ENCODE measurements at regions not wholly inside any gene's neighbourhood (a gene's known extent, or its start where the extent isn't known, plus 50 kb on each side); places are given as distances from the start of the nearest gene placed in this dataset.

- Histone ChIP-seq H3K27me3 (ENCODE audit: insufficient read depth, low read length) (no peaks in the 10 kb centered on the region), H2AFZ (ENCODE audit: low read length) (no peak overlapping the region), H2BK5ac (ENCODE audit: insufficient read length, low read length) (no peak overlapping the region), H3K14ac (ENCODE audit: insufficient read depth, low read length) (no peak overlapping the region; the same call in 1 of the 2 replicates), H3K23me2 (ENCODE audit: insufficient read length, low read depth, low read length, poor library complexity, severe bottlenecking) (no peaks in the 10 kb centered on the region), H3K4me2 (ENCODE audit: insufficient read depth, insufficient read length, low read length) (no peak overlapping the region), H3K9ac (ENCODE audit: extremely low read depth, insufficient read length, low read length) (no peak overlapping the region), H3K18ac (ENCODE audit: insufficient read length, low read depth, low read length) (no peak overlapping the region), H4K91ac (ENCODE audit: insufficient read length, low read depth, low read length) (no peak overlapping the region), H3K27ac (ENCODE audit: insufficient read length, low read depth, low read length) (no peak overlapping the region), H3K4me1 (ENCODE audit: insufficient read depth, low read length) (no peaks in the 10 kb centered on the region; the same call in 1 of the 2 replicates), H2BK20ac (ENCODE audit: low read depth, low read length, poor library complexity, severe bottlenecking) (no peak overlapping the region), H2BK120ac (ENCODE audit: low read depth, low read length, poor library complexity, severe bottlenecking) (no peak overlapping the region), H3T11ph (ENCODE audit: low read length) (no peak overlapping the region), H4K5ac (ENCODE audit: insufficient read length, low read depth, low read length) (no peak overlapping the region), H4K20me1 (ENCODE audit: control insufficient read depth, insufficient read depth, insufficient read length) (no peaks in the 10 kb centered on the region), H3K79me1 (ENCODE audit: insufficient read depth, low read depth, low read length, poor library complexity, severe bottlenecking) (no peaks in the 10 kb centered on the region), H3K9me3 (ENCODE audit: control insufficient read depth, low read depth, low read length) (no peaks in the 10 kb centered on the region), H3K4ac (ENCODE audit: low read depth, low read length) (no peak overlapping the region), H2AK5ac (ENCODE audit: insufficient read length, low read length) (no peak overlapping the region), H2BK15ac (ENCODE audit: low read depth, low read length) (no peak overlapping the region), H3K56ac (ENCODE audit: insufficient read length, low read depth, low read length) (no peak overlapping the region), H2BK12ac (ENCODE audit: insufficient read length, low read depth, low read length) (no peak overlapping the region), H4K8ac (replicated peaks; ENCODE audit: insufficient read length, low read depth, low read length) (no peak overlapping the region), H3K23ac (ENCODE audit: insufficient read length, low read depth, low read length) (no peak overlapping the region), H3K79me2 (ENCODE audit: insufficient read depth, low read length) (no peaks in the 10 kb centered on the region)
- Mint-ChIP-seq H3K27me3 (ENCODE audit: low read depth) (no peaks in the 10 kb centered on the region), H3K27ac (peak overlapping the region; percentile 18 to 92 (median 89); a peak in 5 of 7 replicates), H3K4me3 (no peak overlapping the region), H3K4me1 (peaks cover 35 to 40% of the 10 kb centered on the region in 2 experiments), H3K36me3 (ENCODE audit: insufficient read depth in 1 of 3, low read depth in 3 of 3) (peaks cover 0 to 4% (median 0%) of the 10 kb centered on the region in 3 experiments; a peak in 2 of 7 replicates), H3K9me3 (no peaks in the 10 kb centered on the region)
- WGBS (ENCODE audit: extremely low coverage, insufficient read length, low lambda C conversion rate) = no CpG with 5 or more reads among the region's 15 CpGs
- no peak for DNase-seq
- TF ChIP-seq CTCF (conservative IDR thresholded peaks at IDR 0.05) = no peak
Observed at GRCh38 chr16:27718201-27719105, 168.5 kb downstream of the KATNIP start.
